Activated CD8-positive, alpha-beta memory T cell treated with anti-CD3 and anti-CD28 coated beads, Interleukin-2, amount 10 ng/mL, durations not matched to agents 7 days and 5 days (primary cell): ENCODE measurements at regions not wholly inside any gene's neighbourhood (a gene's known extent, or its start where the extent isn't known, plus 50 kb on each side); places are given as distances from the start of the nearest gene placed in this dataset.
"Not testable (repeated sequence)": the region's sequence is repeated elsewhere in the genome, so short reads cannot be mapped to it uniquely, and the experiment has no call there.

Experiments used
- ATAC-seq: fragments of 150-1000 bp; cut with Tn5 transposase; one replicate; pipeline ENCODE4 v1.10.0; 2021; ENCODE audit warnings: moderate library complexity
- CTCF ChIA-PET: fragments of 350-600 bp; sonication (Branson Sonifier 250); formaldehyde crosslinking; loops from one replicate; lab custom pipeline; 2021; ENCODE audit warnings: antibody characterized with exemption; lab: Charles Lee
- DNase-seq: peaks from one replicate; pipeline ENCODE4 v3.0.0-alpha.2; 2020
- H3K27ac Mint-ChIP-seq: one replicate; pipeline ENCODE4 v1.8.0; 2021; ENCODE audit warnings: mild to moderate bottlenecking, mixed read lengths
- H3K27me3 Mint-ChIP-seq: one replicate; pipeline ENCODE4 v1.8.0; 2021; ENCODE audit warnings: mixed read lengths
- H3K36me3 Mint-ChIP-seq: one replicate; pipeline ENCODE4 v1.8.0; 2021; ENCODE audit warnings: mild to moderate bottlenecking, mixed read lengths
- H3K4me1 Mint-ChIP-seq: one replicate; pipeline ENCODE4 v1.8.0; 2021; ENCODE audit warnings: mixed read lengths
- H3K4me3 Mint-ChIP-seq: one replicate; pipeline ENCODE4 v1.8.0; 2021; ENCODE audit warnings: mild to moderate bottlenecking, moderate library complexity, mixed read lengths
- H3K9me3 Mint-ChIP-seq: one replicate; pipeline ENCODE4 v1.8.0; 2022; ENCODE audit warnings: low read depth, mixed read lengths

DNA sequence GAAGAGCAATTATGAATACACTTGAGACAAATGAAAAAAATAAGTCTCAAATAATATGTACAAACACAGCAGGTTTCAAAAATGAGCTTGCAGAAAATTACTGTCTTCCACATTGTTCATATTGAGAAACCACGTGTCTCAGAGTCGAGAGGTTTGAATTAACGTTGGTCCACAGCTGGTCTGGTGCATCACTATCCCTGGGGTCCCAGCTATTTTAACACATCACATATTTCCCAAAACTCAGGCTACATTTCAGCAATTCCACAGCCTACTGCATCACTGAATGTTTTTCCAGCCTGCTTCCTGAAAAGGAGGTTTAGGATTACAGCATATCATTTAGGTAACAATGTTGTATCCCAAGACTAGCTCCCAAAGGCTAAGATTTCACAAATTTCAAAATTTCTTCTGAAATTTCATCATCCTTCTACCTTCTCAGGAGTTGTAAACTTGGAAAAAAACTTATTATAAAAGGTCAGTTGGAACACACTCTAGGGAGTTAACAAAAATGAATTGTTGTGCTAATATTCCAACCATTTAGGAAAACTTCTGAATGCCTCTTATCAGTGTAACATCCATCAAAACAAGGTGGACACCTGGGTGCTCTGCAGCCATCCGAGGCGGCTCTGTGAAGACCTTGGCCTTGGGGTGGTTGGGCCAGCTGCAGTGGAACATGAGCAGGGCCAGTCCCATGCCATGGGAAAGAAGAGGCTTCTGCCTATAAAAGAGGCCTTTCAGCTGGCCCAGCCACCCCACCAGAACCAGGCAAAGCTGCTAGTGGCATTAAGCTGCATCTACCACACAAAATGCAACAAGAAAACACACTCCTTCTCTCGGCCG, 198.1 kb upstream of the RBBP8 start:
- Mint-ChIP-seq H3K4me3 (no peak overlapping the region), H3K4me1 (peaks cover 7% of the 10 kb centered on the region), H3K27me3 (peaks cover 25% of the 10 kb centered on the region), H3K9me3 (no peaks in the 10 kb centered on the region), H3K27ac (no peak overlapping the region), H3K36me3 (no peaks in the 10 kb centered on the region)
- CTCF ChIA-PET, result no interaction called here
- DNase-seq, result no peak
- ATAC-seq, result no peak

GRCh38 chr18:22737054-22737453, 196.1 kb upstream of the RBBP8 start:
- CTCF ChIA-PET, result no interaction called here
- H3K4me1 Mint-ChIP-seq, result peaks cover 16% of the 10 kb centered on the region
- H3K27ac Mint-ChIP-seq, result no peak overlapping the region
- peaks cover 17% of the 10 kb centered on the region for H3K27me3 Mint-ChIP-seq
- H3K36me3 Mint-ChIP-seq, result no peaks in the 10 kb centered on the region
- ATAC-seq (no peak), DNase-seq (no peak)
- peaks cover 2% of the 10 kb centered on the region for H3K9me3 Mint-ChIP-seq
- no peak overlapping the region for H3K4me3 Mint-ChIP-seq

GRCh38 chr18:22739061-22739642, 194.0 kb upstream of the RBBP8 start:
- H3K9me3 Mint-ChIP-seq, result peaks cover 7% of the 10 kb centered on the region
- peaks cover 14% of the 10 kb centered on the region for H3K27me3 Mint-ChIP-seq
- H3K4me3 Mint-ChIP-seq, result no peak overlapping the region
- peaks cover 16% of the 10 kb centered on the region for H3K4me1 Mint-ChIP-seq
- ATAC-seq, result no peak
- CTCF ChIA-PET, result no interaction called here
- DNase-seq, result no peak
- H3K36me3 Mint-ChIP-seq, result peaks cover 2% of the 10 kb centered on the region
- no peak overlapping the region for H3K27ac Mint-ChIP-seq

DNA sequence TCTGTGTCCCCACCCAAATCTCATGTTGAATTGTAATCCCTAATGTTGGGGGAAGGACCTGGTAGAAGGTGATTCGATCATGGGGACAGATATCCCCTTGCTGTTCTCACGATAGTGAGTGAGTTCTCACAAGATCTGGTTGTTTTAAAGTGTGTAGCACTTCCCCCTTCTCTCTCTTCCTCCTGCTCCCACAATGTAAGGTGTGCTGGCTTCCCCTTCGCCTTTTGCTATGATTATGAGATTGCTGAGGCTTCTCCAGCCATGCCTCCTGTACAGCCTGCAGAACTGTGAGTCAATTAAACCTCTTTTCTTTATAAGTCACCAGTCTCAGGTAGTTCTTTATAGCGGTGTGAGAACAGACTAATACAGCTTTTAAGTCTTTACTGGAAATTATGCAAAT, 193.3 kb upstream of the RBBP8 start:
- Mint-ChIP-seq H3K4me3 (no peak overlapping the region), H3K27me3 (peaks cover 13% of the 10 kb centered on the region), H3K36me3 (peaks cover 2% of the 10 kb centered on the region), H3K9me3 (peaks cover 7% of the 10 kb centered on the region), H3K4me1 (peaks cover 16% of the 10 kb centered on the region), H3K27ac (no peak overlapping the region)
- CTCF ChIA-PET, result no interaction called here
- no peak for ATAC-seq
- DNase-seq, result no peak

GRCh38 chr18:22741318-22741717, 191.8 kb upstream of the RBBP8 start:
- Mint-ChIP-seq H3K4me1 (peaks cover 16% of the 10 kb centered on the region), H3K27me3 (peaks cover 15% of the 10 kb centered on the region), H3K4me3 (no peak overlapping the region), H3K36me3 (peaks cover 2% of the 10 kb centered on the region), H3K27ac (no peak overlapping the region), H3K9me3 (peaks cover 9% of the 10 kb centered on the region)
- CTCF ChIA-PET, result no interaction called here
- no peak for DNase-seq
- ATAC-seq, result no peak

GRCh38 chr18:22742409-22742808, 190.7 kb upstream of the RBBP8 start:
- CTCF ChIA-PET, result no interaction called here
- no peak for DNase-seq
- no peak overlapping the region for H3K27ac Mint-ChIP-seq
- no peak for ATAC-seq
- H3K4me1 Mint-ChIP-seq, result peaks cover 16% of the 10 kb centered on the region
- no peak overlapping the region for H3K4me3 Mint-ChIP-seq
- H3K27me3 Mint-ChIP-seq, result peaks cover 20% of the 10 kb centered on the region
- peaks cover 9% of the 10 kb centered on the region for H3K9me3 Mint-ChIP-seq
- H3K36me3 Mint-ChIP-seq, result peaks cover 2% of the 10 kb centered on the region

DNA sequence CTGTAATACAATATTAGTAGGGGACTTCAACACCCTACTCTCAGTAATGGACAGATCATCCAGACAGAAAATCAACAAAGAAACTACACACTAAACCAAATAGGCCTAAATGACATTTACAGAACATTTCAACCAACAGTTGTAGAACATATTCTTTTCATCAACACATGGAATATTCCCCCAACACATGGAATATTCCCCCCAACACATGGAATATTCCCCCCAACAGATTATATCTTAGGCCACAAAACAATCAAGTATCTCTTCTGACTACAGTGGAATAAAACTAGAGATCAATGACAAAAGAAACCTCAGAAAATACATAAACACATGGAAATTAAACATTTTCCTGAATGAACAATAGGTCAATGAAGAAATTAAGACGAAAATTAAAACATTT, 187.2 kb upstream of the RBBP8 start:
- DNase-seq, result no peak
- Mint-ChIP-seq H3K36me3 (peaks cover 2% of the 10 kb centered on the region), H3K4me1 (peaks cover 7% of the 10 kb centered on the region), H3K27ac (no peak overlapping the region), H3K27me3 (peaks cover 24% of the 10 kb centered on the region), H3K4me3 (no peak overlapping the region), H3K9me3 (peaks cover 9% of the 10 kb centered on the region)
- CTCF ChIA-PET, result no interaction called here
- ATAC-seq, result no peak

DNA sequence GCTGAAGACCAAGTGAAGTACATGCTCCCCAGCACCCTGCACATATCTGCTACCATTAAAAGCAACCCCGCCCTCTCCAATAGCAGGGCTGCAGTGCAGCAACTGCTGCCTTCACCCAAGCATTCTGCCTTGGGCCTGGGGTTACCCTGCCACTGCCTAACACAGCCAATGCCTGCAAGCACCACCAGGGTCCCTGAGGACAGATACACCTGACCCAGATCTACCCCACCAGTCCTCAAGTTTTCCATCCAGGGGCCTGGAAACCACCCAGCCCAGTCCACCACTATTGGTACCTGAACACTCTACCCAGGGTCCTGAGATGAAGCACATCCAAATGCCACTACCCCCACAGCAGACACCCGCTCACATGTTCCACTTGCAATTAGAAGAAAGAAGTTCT, 181.1 kb upstream of the RBBP8 start:
- Mint-ChIP-seq H3K27me3 (peaks cover 18% of the 10 kb centered on the region), H3K9me3 (no peaks in the 10 kb centered on the region), H3K4me3 (no peak overlapping the region), H3K27ac (no peak overlapping the region), H3K36me3 (no peaks in the 10 kb centered on the region), H3K4me1 (no peaks in the 10 kb centered on the region)
- no peak for ATAC-seq
- DNase-seq, result no peak
- CTCF ChIA-PET, result no interaction called here

DNA sequence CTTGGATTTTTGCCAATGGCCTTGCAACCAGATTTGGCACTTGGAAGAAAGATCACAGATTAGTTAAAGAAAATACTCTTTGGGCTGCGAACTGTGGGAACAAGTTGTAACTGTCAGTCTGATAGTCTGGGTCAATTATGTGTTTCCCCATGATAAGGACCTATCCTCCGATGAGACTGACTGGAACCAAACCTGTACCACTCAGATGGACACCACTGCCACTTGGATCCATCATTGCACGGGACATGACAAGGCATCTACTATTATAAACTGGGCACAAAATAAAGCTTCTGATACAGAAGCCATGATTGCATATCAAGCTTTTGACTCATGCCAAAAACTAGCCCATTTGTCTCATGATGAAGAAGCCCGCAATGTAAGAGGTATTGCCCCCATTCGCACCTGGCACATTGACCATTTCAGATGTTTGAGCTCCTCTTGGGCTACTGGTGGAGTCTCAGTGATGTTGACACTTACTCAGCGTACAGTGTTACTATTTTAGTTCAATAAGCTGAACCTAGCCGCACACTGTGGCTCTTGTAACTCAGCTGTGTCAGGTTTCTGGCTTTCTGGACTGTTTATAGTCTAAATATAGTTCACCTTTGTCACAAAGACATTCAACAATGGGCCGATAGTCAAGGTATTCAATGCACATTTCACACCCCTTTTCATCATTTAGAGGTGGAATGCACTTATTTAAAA, 179.8 kb upstream of the RBBP8 start:
- ATAC-seq, result no peak
- CTCF ChIA-PET, result no interaction called here
- no peaks in the 10 kb centered on the region for H3K36me3 Mint-ChIP-seq

DNA sequence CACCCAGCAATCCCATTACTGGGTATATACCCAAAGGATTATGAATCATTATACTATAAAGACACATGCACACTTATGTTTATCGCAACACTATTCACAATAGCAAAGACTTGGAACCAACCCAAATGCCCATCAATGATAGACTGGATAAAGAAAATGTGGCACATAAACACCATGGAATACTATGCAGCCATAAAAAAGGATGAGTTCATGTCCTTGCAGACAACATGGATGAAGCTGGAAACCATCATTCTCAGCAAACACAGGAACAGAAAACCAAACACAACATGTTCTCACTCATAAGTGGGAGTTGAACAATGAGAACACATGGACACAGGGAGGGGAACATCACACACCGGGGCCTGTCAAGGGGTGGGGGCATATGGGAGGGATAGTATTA, 169.1 kb upstream of the RBBP8 start:
- H3K9me3 Mint-ChIP-seq, CTCF ChIA-PET, DNase-seq, H3K4me3 Mint-ChIP-seq, ATAC-seq, H3K36me3 Mint-ChIP-seq, H3K27ac Mint-ChIP-seq, H3K4me1 Mint-ChIP-seq: not testable (repeated sequence)
- peaks cover 49% of the 10 kb centered on the region for H3K27me3 Mint-ChIP-seq

More for the DNA sequence above, 179.8 kb upstream of the RBBP8 start:
- Mint-ChIP-seq H3K27ac (no peak overlapping the region), H3K4me3 (no peak overlapping the region), H3K27me3 (peaks cover 14% of the 10 kb centered on the region), H3K9me3 (no peaks in the 10 kb centered on the region), H3K4me1 (no peaks in the 10 kb centered on the region)
- DNase-seq, result no peak

DNA sequence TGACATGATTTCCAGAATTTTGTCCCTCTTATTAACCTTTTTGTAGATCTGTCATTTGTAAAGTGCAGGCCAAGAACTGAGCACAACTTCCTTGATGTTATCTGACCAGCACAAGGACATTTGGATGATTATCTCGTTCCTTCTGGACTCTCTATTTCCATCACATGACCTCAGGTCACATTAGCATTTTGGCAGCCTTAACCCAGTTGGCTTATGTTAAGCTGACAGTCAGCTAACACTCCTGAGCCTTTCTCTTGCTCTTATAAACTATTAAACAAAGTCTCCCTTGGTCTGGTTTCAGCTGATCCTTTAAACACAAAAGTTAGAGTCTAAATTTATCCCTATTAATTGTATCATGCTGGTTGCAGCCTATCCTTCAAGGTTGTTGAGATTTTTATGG, 167.2 kb upstream of the RBBP8 start:
- ATAC-seq (no peak), DNase-seq (no peak)
- Mint-ChIP-seq H3K9me3 (no peaks in the 10 kb centered on the region), H3K27ac (no peak overlapping the region), H3K4me1 (no peaks in the 10 kb centered on the region), H3K36me3 (no peaks in the 10 kb centered on the region), H3K4me3 (no peak overlapping the region), H3K27me3 (peaks cover 35% of the 10 kb centered on the region)
- CTCF ChIA-PET, result no interaction called here

DNA sequence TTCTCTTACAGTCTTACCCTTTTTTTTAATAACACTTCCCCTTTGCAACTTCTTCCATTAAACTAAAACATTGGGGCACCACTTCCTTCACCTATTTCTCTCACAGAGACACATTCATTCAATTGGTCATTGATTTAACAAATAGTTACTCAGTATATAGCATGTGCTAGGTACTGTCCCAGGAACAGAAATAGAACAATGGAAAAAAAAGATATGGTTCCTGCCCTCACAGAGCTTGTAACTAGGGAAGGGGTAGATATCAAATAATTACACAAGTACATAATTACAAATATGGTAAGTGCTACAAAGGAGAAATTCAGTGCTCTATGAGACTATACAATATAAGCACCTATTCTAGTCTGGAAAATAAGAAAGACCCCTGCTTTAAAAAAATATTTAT, 165.5 kb upstream of the RBBP8 start:
- Mint-ChIP-seq H3K4me3 (no peak overlapping the region), H3K27ac (no peak overlapping the region), H3K27me3 (peaks cover 20% of the 10 kb centered on the region), H3K9me3 (no peaks in the 10 kb centered on the region), H3K4me1 (no peaks in the 10 kb centered on the region), H3K36me3 (no peaks in the 10 kb centered on the region)
- ATAC-seq (no peak), DNase-seq (no peak)
- CTCF ChIA-PET, result interaction anchor here (1.5 kb wide), 1 partner anchor 31 kb away, joined by 3 read pairs; no protein-coding TSS in a partner anchor

DNA sequence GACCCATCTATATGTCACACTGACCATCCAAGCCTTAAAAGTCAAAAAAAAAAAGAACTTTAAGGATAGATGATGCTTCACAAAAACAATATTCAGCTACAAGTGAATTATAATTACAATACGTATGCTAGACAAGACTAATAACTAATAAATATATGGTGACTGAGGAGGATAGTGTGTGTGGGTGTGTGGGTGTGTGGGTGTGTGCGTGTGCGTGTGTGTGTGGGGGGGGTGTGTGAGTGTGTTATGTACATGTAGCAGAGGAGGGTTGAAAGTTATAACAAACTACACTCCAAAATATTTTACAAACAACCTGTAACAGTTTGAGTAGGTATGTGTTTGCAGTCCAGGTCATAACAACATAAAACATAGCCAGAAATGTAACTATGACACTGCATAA, 159.2 kb upstream of the RBBP8 start:
- Mint-ChIP-seq H3K9me3 (no peaks in the 10 kb centered on the region), H3K36me3 (no peaks in the 10 kb centered on the region), H3K27me3 (peaks cover 9% of the 10 kb centered on the region), H3K27ac (no peak overlapping the region), H3K4me1 (no peaks in the 10 kb centered on the region), H3K4me3 (no peak overlapping the region)
- ATAC-seq, result no peak
- CTCF ChIA-PET, result no interaction called here
- DNase-seq, result no peak

DNA sequence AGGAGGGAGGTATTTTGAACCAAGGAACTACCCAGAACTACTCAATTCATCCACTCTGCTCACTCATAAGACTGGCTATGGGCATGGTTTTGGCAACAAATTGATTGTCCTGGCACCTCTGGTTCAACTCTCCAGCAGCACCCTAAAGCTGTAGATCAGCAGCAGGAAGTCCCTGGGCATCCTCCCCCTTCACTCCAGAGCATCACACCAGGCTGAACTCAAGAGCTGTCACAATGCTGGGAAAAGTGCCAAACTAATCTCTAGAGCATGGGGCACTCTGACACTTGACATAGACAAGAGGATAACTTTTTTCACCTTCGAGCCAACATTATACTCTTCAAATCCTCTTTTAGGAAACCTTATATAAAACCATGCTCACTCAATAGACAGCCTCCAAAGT, 154.1 kb upstream of the RBBP8 start:
- Mint-ChIP-seq H3K4me1 (no peaks in the 10 kb centered on the region), H3K27me3 (peaks cover 39% of the 10 kb centered on the region), H3K4me3 (no peak overlapping the region), H3K9me3 (no peaks in the 10 kb centered on the region), H3K27ac (no peak overlapping the region), H3K36me3 (no peaks in the 10 kb centered on the region)
- ATAC-seq (no peak), DNase-seq (no peak)
- CTCF ChIA-PET, result interaction anchor here (2.2 kb wide), 1 partner anchor 20 kb away, joined by 6 read pairs; no protein-coding TSS in a partner anchor
